GM12878 (cell line): ENCODE measurements at regions not wholly inside any gene's neighbourhood (a gene's known extent, or its start where the extent isn't known, plus 50 kb on each side); places are given as distances from the start of the nearest gene placed in this dataset.

Experiments used
- ATAC-seq: fragments of 200-7000 bp; cut with Tn5 transposase; 3 replicates; pipeline ENCODE4 v1.9.1; 2020; ENCODE audit warnings: mild to moderate bottlenecking, moderate library complexity
- BruUV-seq: library from RNA; stranded (reverse); fragments of 400-500 nt; replicated peaks from 2 replicates; lab custom pipeline; 2021; lab: Mats Ljungman, UMichigan
- CTCF ChIA-PET: fragments of 300-600 bp; sonication (Branson Sonifier 250); formaldehyde crosslinking; extraction: SDS; loops from one replicate; lab custom pipeline; 2021; ENCODE audit warnings: inconsistent platforms; lab: Yijun Ruan, JAX
- POLR2A ChIA-PET: fragments of 350-600 bp; formaldehyde crosslinking; extraction: SDS; loops from one replicate; lab custom pipeline; 2021; ENCODE audit warnings: inconsistent platforms; lab: Charles Lee
- RAD21 ChIA-PET: fragments of 300-600 bp; sonication (Branson Sonifier 250); formaldehyde crosslinking; loops from one replicate; lab custom pipeline; 2023; ENCODE audit warnings: antibody characterized with exemption; ENCODE audit not compliant: unreplicated experiment; lab: Charles Lee
- SMC1A ChIA-PET: fragments of 300-600 bp; sonication (Branson Sonifier 250); formaldehyde crosslinking; loops from one replicate; lab custom pipeline; 2023; ENCODE audit not compliant: unreplicated experiment, uncharacterized antibody; lab: Charles Lee
- DNase-seq: peaks from one replicate; pipeline ENCODE4 v3.0.0-alpha.2; 2011; ENCODE audit warnings: low read depth, low spot score
- FAIRE-seq: peaks from 3 replicates; lab custom pipeline; 2011; peaks lifted over from hg19 to GRCh38; lab: Jason Lieb, UNC
- H2AFZ ChIP-seq: 2 replicates; pipeline ENCODE4 v1.6.0; 2011; ENCODE audit warnings: low read depth, low read length, control low read depth; ENCODE audit not compliant: control insufficient read depth
- H3K27ac ChIP-seq: 2 replicates; pipeline ENCODE4 v1.5.1; 2011; ENCODE audit warnings: control low read depth; ENCODE audit not compliant: control insufficient read depth, insufficient read depth
- H3K27me3 ChIP-seq, 2 experiments: replicated peaks in 1 of 2; 2 replicates each; pipeline versions ENCODE4 v1.6.0 to v1.6.1; 2011; ENCODE audit warnings: low read length in 1 of 2; ENCODE audit not compliant: control insufficient read depth in 2 of 2, insufficient read depth in 2 of 2
- H3K36me3 ChIP-seq, 2 experiments: 2 replicates each; pipeline ENCODE4 v1.5.1; 2011; ENCODE audit warnings: low read length in 1 of 2; ENCODE audit not compliant: control insufficient read depth in 2 of 2, insufficient read depth in 2 of 2
- H3K4me1 ChIP-seq: 2 replicates; pipeline ENCODE4 v1.6.1; 2011; ENCODE audit warnings: mild to moderate bottlenecking, low read length, moderate library complexity, mixed read lengths; ENCODE audit not compliant: control insufficient read depth, insufficient read depth
- H3K4me2 ChIP-seq: 2 replicates; pipeline ENCODE4 v1.6.0; 2011; ENCODE audit warnings: control low read depth; ENCODE audit not compliant: control insufficient read depth, insufficient read depth
- H3K4me3 ChIP-seq: fragments of 200-600 bp; sonication (generic); 2 replicates; pipeline ENCODE4 v1.5.1; 2016
- H3K79me2 ChIP-seq: 2 replicates; pipeline ENCODE4 v1.6.0; 2011; ENCODE audit warnings: low read length; ENCODE audit not compliant: control insufficient read depth, insufficient read depth
- H3K9ac ChIP-seq: 2 replicates; pipeline ENCODE4 v1.8.0; 2011; ENCODE audit warnings: low read length, control low read depth, mixed read lengths; ENCODE audit not compliant: control insufficient read depth, insufficient read depth
- H3K9me3 ChIP-seq: replicated peaks from 3 replicates; pipeline ENCODE4 v1.5.1; 2011; ENCODE audit warnings: mild to moderate bottlenecking, low read length; ENCODE audit not compliant: control insufficient read depth, insufficient read depth
- H4K20me1 ChIP-seq: 2 replicates; pipeline ENCODE4 v1.6.0; 2011; ENCODE audit not compliant: control insufficient read depth, insufficient read depth
- BHLHE40 ChIP-seq, 2 experiments: fragments of 450-650 bp in 1 of 2; IDR thresholded peaks; 2 replicates each; pipeline ENCODE4 v1.6.1; 2011 to 2017; ENCODE audit warnings: low read depth in 2 of 2, borderline replicate concordance in 1 of 2, improper control_type of control experiment in 1 of 2, low read length in 1 of 2, mild to moderate bottlenecking in 1 of 2
- IKZF2 ChIP-seq, 2 experiments: fragments of 450-650 bp; IDR thresholded peaks; 2 replicates each; pipeline ENCODE4 v1.6.1; 2017; ENCODE audit warnings: mild to moderate bottlenecking in 2 of 2, moderate library complexity in 2 of 2
- NFXL1 ChIP-seq: fragments of 450-650 bp; IDR thresholded peaks from 2 replicates; pipeline ENCODE4 v1.6.1; 2017; ENCODE audit warnings: antibody characterized with exemption, mild to moderate bottlenecking, borderline replicate concordance
- NFYB ChIP-seq: IDR thresholded peaks from 2 replicates; pipeline ENCODE4 v1.6.1; 2011; ENCODE audit warnings: low read depth, mild to moderate bottlenecking, low read length, improper control_type of control experiment, moderate library complexity; ENCODE audit not compliant: insufficient read depth
- NRF1 ChIP-seq: conservative IDR thresholded peaks from 2 replicates; pipeline ENCODE4 v1.6.1; 2011; ENCODE audit warnings: mild to moderate bottlenecking, low read depth, low read length, improper control_type of control experiment
- SIN3A ChIP-seq: IDR thresholded peaks from 2 replicates; pipeline ENCODE4 v1.6.1; 2012; ENCODE audit warnings: low read depth, low read length, improper control_type of control experiment
- ZBED1 ChIP-seq: IDR thresholded peaks from 2 replicates; pipeline ENCODE4 v1.6.1; 2016; ENCODE audit warnings: borderline replicate concordance
- ZNF24 ChIP-seq: fragments of 450-650 bp; IDR thresholded peaks from 2 replicates; pipeline ENCODE4 v1.6.1; 2017; ENCODE audit warnings: antibody characterized with exemption, mild to moderate bottlenecking
- ZSCAN29 ChIP-seq: fragments of 450-650 bp; IDR thresholded peaks from 2 replicates; pipeline ENCODE4 v1.6.1; 2017; ENCODE audit warnings: mild to moderate bottlenecking, moderate library complexity
- WGBS: methylation state at CpG from one replicate; pipeline ENCODE4 v1.1.6; 2016; ENCODE audit warnings: low lambda C conversion rate; ENCODE audit not compliant: insufficient replicate concordance, insufficient coverage; ENCODE audit errors: missing lambda C conversion rate; 5-methylcytosine and 5-hydroxymethylcytosine counted together
- in situ Hi-C: fragments of 300-500 bp; cut with MboI; formaldehyde crosslinking; loops from 9 replicates; pipeline ENCODE4 v1.14.3; 2018; ENCODE audit warnings: mixed read lengths
- intact Hi-C: fragments of 100-400 bp; cut with micrococcal nuclease; formaldehyde crosslinking; loops from one replicate; pipeline ENCODE4 v1.14.2; 2022; ENCODE audit not compliant: unreplicated experiment
- TF ChIP-seq, protein P1 (sequence below): IDR thresholded peaks from 2 replicates; pipeline ENCODE4 v1.6.1; 2012; ENCODE audit warnings: low read depth, low read length, improper control_type of control experiment
- TF ChIP-seq, protein P2 (sequence below): fragments of 450-650 bp; IDR thresholded peaks from 2 replicates; pipeline ENCODE4 v1.6.1; 2017; ENCODE audit warnings: antibody characterized with exemption, mild to moderate bottlenecking, moderate library complexity
- TF ChIP-seq, protein P3 (sequence below): IDR thresholded peaks from 2 replicates; pipeline ENCODE4 v1.6.1; 2011; ENCODE audit warnings: mild to moderate bottlenecking, low read depth, low read length, moderate library complexity; ENCODE audit not compliant: insufficient replicate concordance
- TF ChIP-seq, protein P4 (sequence below): fragments of 450-650 bp; formaldehyde crosslinking; IDR thresholded peaks from 2 replicates; pipeline ENCODE4 v1.4.0; 2020; ENCODE audit warnings: mild to moderate bottlenecking, moderate library complexity

DNA sequence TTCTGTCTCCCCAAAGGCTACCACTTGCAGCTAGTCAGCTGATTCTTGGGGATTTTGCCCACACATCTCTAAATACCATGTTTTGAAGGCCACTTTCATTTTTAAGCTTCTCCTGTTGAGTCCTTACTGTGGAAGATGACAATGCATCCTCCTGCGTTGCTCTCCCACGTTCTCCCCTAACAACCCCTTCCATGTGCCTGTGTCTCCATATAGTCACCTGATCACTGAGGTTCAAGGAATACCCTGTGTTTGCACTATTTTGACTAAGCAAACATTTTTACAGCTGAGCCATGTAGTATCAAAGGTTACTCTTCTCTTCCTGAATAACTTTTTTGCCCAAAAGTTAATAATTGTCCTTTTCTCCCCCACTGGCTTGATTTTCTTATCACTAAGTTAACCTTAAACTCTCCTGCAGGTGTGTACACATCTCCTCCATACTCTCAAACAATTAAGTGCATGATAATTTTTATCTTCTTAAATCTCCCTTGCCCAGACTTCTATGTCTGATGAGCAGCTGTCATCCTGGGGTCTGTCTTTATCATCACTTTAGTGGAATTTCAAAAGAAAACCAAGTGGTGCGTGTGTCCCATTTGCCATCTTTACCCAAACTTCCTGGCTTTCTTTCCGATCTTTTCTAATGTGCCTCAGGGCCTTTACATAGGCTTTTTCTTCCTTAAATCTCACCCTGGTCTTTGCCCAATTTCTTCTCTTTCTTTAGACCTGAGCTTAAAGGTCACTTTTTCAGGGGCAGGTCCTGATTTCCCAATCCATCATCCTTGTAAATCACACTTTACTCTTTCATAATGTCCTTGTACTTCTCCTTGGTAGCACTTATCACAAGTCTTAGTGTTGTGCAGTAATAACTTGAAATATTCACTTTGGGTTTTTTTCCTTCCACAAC is 85.2 kb upstream of the SPATS2L start:
- FAIRE-seq (no peak), DNase-seq (no peak), ATAC-seq (no peak)
- Histone ChIP-seq H3K4me1 (no peaks in the 10 kb centered on the region), H4K20me1 (no peaks in the 10 kb centered on the region), H3K4me3 (no peak overlapping the region), H3K9ac (no peak overlapping the region), H2AFZ (no peak overlapping the region), H3K9me3 (no peaks in the 10 kb centered on the region), H3K36me3 (no peaks in the 10 kb centered on the region), H3K4me2 (no peak overlapping the region), H3K27me3 (no peaks in the 10 kb centered on the region), H3K27ac (no peak overlapping the region), H3K79me2 (no peaks in the 10 kb centered on the region)
- no TSS peak for BruUV-seq
- in situ Hi-C loops: no loop called here
- RAD21 ChIA-PET: no interaction called here
- intact Hi-C loops: no loop called here
- SMC1A ChIA-PET: no interaction called here
- POLR2A ChIA-PET: interaction anchor here (0.6 kb wide), 1 partner anchor 324 kb away, joined by 3 read pairs; no protein-coding TSS in a partner anchor
- WGBS: 40% methylated on average over 4 of the region's 4 CpGs
- CTCF ChIA-PET: no interaction called here
- no peak for TF ChIP-seq ZNF24
- no peak for TF ChIP-seq IKZF2 (IDR thresholded peaks at IDR 0.05)
- no peak for TF ChIP-seq BHLHE40 (IDR thresholded peaks at IDR 0.05; ENCODE audit: borderline replicate concordance in 1 of 2, low read depth in 2 of 2, low read length in 1 of 2)
- no peak for TF ChIP-seq NFXL1
- TF ChIP-seq ZBED1: no peak
- TF ChIP-seq, protein P1, sequence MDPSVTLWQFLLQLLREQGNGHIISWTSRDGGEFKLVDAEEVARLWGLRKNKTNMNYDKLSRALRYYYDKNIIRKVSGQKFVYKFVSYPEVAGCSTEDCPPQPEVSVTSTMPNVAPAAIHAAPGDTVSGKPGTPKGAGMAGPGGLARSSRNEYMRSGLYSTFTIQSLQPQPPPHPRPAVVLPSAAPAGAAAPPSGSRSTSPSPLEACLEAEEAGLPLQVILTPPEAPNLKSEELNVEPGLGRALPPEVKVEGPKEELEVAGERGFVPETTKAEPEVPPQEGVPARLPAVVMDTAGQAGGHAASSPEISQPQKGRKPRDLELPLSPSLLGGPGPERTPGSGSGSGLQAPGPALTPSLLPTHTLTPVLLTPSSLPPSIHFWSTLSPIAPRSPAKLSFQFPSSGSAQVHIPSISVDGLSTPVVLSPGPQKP: no peak
- TF ChIP-seq, protein P2, sequence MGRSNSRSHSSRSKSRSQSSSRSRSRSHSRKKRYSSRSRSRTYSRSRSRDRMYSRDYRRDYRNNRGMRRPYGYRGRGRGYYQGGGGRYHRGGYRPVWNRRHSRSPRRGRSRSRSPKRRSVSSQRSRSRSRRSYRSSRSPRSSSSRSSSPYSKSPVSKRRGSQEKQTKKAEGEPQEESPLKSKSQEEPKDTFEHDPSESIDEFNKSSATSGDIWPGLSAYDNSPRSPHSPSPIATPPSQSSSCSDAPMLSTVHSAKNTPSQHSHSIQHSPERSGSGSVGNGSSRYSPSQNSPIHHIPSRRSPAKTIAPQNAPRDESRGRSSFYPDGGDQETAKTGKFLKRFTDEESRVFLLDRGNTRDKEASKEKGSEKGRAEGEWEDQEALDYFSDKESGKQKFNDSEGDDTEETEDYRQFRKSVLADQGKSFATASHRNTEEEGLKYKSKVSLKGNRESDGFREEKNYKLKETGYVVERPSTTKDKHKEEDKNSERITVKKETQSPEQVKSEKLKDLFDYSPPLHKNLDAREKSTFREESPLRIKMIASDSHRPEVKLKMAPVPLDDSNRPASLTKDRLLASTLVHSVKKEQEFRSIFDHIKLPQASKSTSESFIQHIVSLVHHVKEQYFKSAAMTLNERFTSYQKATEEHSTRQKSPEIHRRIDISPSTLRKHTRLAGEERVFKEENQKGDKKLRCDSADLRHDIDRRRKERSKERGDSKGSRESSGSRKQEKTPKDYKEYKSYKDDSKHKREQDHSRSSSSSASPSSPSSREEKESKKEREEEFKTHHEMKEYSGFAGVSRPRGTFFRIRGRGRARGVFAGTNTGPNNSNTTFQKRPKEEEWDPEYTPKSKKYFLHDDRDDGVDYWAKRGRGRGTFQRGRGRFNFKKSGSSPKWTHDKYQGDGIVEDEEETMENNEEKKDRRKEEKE: no peak
- TF ChIP-seq NRF1: no peak
- TF ChIP-seq ZSCAN29: no peak
- TF ChIP-seq, protein P3, sequence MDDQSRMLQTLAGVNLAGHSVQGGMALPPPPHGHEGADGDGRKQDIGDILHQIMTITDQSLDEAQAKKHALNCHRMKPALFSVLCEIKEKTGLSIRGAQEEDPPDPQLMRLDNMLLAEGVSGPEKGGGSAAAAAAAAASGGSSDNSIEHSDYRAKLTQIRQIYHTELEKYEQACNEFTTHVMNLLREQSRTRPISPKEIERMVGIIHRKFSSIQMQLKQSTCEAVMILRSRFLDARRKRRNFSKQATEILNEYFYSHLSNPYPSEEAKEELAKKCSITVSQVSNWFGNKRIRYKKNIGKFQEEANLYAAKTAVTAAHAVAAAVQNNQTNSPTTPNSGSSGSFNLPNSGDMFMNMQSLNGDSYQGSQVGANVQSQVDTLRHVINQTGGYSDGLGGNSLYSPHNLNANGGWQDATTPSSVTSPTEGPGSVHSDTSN: no peak
- no peak for TF ChIP-seq SIN3A
- TF ChIP-seq, protein P4, sequence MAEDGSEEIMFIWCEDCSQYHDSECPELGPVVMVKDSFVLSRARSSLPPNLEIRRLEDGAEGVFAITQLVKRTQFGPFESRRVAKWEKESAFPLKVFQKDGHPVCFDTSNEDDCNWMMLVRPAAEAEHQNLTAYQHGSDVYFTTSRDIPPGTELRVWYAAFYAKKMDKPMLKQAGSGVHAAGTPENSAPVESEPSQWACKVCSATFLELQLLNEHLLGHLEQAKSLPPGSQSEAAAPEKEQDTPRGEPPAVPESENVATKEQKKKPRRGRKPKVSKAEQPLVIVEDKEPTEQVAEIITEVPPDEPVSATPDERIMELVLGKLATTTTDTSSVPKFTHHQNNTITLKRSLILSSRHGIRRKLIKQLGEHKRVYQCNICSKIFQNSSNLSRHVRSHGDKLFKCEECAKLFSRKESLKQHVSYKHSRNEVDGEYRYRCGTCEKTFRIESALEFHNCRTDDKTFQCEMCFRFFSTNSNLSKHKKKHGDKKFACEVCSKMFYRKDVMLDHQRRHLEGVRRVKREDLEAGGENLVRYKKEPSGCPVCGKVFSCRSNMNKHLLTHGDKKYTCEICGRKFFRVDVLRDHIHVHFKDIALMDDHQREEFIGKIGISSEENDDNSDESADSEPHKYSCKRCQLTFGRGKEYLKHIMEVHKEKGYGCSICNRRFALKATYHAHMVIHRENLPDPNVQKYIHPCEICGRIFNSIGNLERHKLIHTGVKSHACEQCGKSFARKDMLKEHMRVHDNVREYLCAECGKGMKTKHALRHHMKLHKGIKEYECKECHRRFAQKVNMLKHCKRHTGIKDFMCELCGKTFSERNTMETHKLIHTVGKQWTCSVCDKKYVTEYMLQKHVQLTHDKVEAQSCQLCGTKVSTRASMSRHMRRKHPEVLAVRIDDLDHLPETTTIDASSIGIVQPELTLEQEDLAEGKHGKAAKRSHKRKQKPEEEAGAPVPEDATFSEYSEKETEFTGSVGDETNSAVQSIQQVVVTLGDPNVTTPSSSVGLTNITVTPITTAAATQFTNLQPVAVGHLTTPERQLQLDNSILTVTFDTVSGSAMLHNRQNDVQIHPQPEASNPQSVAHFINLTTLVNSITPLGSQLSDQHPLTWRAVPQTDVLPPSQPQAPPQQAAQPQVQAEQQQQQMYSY (CRISPR knock-in tag): no peak
- no peak for TF ChIP-seq NFYB
